ENCODE measurements at regions not wholly inside any gene's neighbourhood (a gene's known extent, or its start where the extent isn't known, plus 50 kb on each side); places are given as distances from the start of the nearest gene placed in this dataset.

DNA sequence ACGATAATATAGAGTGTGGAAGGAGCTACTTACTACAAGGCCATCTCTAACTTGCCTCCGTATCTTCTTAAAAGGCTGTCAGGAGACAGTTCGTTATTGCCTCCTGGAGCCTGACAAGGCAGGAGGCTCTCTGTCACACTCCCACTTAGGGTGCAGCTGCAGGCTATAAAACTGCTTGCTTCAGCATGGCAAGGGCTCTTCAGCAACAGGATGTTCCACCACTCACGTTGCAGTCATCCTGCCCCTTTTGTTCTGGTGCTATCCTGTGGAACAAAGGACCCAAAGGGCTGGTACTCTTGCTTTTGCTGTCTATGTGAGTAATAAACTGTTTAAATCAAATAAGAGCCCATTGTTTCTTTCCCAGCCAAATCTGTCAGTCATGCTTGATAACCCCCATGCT lies 508.9 kb downstream of the NTRK2 start:
- H3K9me3 ChIP-seq (ENCODE audit: low read depth, low read length, poor library complexity, severe bottlenecking) = no peaks in the 10 kb centered on the region
- H3K27me3 ChIP-seq (replicated peaks; ENCODE audit: insufficient read depth, low read depth, low read length, poor library complexity) = no peaks in the 10 kb centered on the region
- H3K27ac ChIP-seq (ENCODE audit: low read depth, low read length, poor library complexity, severe bottlenecking) = no peak overlapping the region
- no peak overlapping the region for H3K4me3 ChIP-seq (ENCODE audit: low read depth, low read length, poor library complexity, severe bottlenecking)
- no peaks in the 10 kb centered on the region for H3K36me3 ChIP-seq (ENCODE audit: insufficient read depth, low read length, poor library complexity, severe bottlenecking)
- no TSS peak for BruUV-seq (replicated peaks)
- DNase-seq (ENCODE audit: low spot score) = no peak
- POLR2A ChIA-PET (ENCODE audit: low non-redundant PET) = no interaction called here
- no peaks in the 10 kb centered on the region for H3K4me1 ChIP-seq (ENCODE audit: insufficient read depth, low read length, poor library complexity, severe bottlenecking)
- intact Hi-C loops (cut with micrococcal nuclease; ENCODE audit: unreplicated experiment) = no loop called here
- no peak for TF ChIP-seq CTCF (conservative IDR thresholded peaks at IDR 0.05; ENCODE audit: low read depth, low read length)
- TF ChIP-seq EZH2 (IDR thresholded peaks at IDR 0.05; ENCODE audit: borderline replicate concordance, low read depth, low read length, poor library complexity, severe bottlenecking) = no peak
- CTCF ChIA-PET = no interaction called here

- CTCF ChIA-PET = no interaction called here
- Histone ChIP-seq H3K9me3 (ENCODE audit: low read depth, low read length, poor library complexity, severe bottlenecking) (no peaks in the 10 kb centered on the region), H3K36me3 (ENCODE audit: insufficient read depth, low read length, poor library complexity, severe bottlenecking) (no peaks in the 10 kb centered on the region), H3K4me3 (ENCODE audit: low read depth, low read length, poor library complexity, severe bottlenecking) (no peak overlapping the region), H3K4me1 (ENCODE audit: insufficient read depth, low read length, poor library complexity, severe bottlenecking) (no peaks in the 10 kb centered on the region), H3K27me3 (replicated peaks; ENCODE audit: insufficient read depth, low read depth, low read length, poor library complexity) (no peaks in the 10 kb centered on the region), H3K27ac (ENCODE audit: low read depth, low read length, poor library complexity, severe bottlenecking) (no peak overlapping the region)
- POLR2A ChIA-PET (ENCODE audit: low non-redundant PET) = no interaction called here
- TF ChIP-seq CTCF (conservative IDR thresholded peaks at IDR 0.05; ENCODE audit: low read depth, low read length) (no peak), EZH2 (IDR thresholded peaks at IDR 0.05; ENCODE audit: borderline replicate concordance, low read depth, low read length, poor library complexity, severe bottlenecking) (no peak)
- DNase-seq (ENCODE audit: low spot score) = no peak
- intact Hi-C loops (cut with micrococcal nuclease; ENCODE audit: unreplicated experiment) = no loop called here
- no TSS peak for BruUV-seq (replicated peaks)
These were observed 504.4 kb downstream of the NTRK2 start for GRCh38 chr9:85173967-85174366.

DNA sequence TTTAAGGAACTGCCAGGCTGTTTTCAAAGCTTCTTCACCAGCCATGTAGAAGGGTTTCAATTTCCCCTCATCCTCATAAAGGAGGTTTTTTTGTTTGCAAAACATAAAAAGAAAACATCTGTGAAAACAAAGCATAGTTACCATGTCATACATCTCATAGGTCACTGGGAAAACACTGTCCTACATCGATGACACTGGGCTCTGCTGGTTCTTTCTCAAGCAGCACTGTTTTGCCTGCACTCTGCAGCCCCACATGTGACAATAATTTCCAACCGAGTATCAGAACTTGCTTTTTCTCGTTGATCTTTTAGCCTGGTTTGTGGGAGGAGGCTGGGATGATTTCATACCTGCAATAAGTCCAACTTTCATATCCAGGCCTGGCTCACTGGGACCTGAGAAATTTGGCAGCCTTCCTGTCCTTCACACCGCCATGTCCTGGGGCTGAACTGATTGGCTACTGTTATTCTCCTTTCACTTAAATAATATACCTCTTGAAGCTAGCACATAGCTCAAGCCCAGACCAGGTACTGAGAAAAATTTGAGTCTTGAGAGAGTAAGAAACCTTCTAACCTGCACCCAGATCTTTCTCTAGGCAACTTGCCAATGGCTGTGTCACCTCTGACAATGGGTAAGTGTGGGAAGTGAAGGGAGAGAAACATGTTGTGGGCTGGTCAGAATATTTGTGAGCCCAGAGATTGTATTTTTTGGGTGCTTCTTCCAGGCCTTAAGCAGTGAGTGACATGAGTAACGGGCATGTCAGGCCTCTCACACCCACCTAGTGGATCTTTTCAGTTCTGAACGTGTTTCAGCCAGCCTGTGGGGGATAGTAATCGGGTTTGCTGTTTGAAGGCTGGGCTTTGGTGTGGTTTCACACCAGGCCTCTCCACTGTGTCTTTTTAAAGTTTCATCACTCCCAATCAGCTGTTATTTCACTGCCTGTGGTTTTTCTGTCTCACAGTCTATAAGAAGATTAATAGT lies 502.8 kb downstream of the NTRK2 start:
- POLR2A ChIA-PET (ENCODE audit: low non-redundant PET) = no interaction called here
- H3K4me3 ChIP-seq (ENCODE audit: low read depth, low read length, poor library complexity, severe bottlenecking) = no peak overlapping the region
- H3K4me1 ChIP-seq (ENCODE audit: insufficient read depth, low read length, poor library complexity, severe bottlenecking) = no peaks in the 10 kb centered on the region
- DNase-seq (ENCODE audit: low spot score) = no peak
- CTCF ChIA-PET = no interaction called here
- no TSS peak for BruUV-seq (replicated peaks)
- TF ChIP-seq CTCF (conservative IDR thresholded peaks at IDR 0.05; ENCODE audit: low read depth, low read length) (no peak), EZH2 (IDR thresholded peaks at IDR 0.05; ENCODE audit: borderline replicate concordance, low read depth, low read length, poor library complexity, severe bottlenecking) (no peak)
- intact Hi-C loops (cut with micrococcal nuclease; ENCODE audit: unreplicated experiment) = no loop called here
- no peaks in the 10 kb centered on the region for H3K36me3 ChIP-seq (ENCODE audit: insufficient read depth, low read length, poor library complexity, severe bottlenecking)
- no peaks in the 10 kb centered on the region for H3K27me3 ChIP-seq (replicated peaks; ENCODE audit: insufficient read depth, low read depth, low read length, poor library complexity)
- H3K27ac ChIP-seq (ENCODE audit: low read depth, low read length, poor library complexity, severe bottlenecking) = no peak overlapping the region
- no peaks in the 10 kb centered on the region for H3K9me3 ChIP-seq (ENCODE audit: low read depth, low read length, poor library complexity, severe bottlenecking)
